Spleen (tissue), 11 donors: ENCODE measurements at regions not wholly inside any gene's neighbourhood (a gene's known extent, or its start where the extent isn't known, plus 50 kb on each side); places are given as distances from the start of the nearest gene placed in this dataset.

Source experiments
- DNase-seq: peaks from one replicate; pipeline ENCODE4 v3.0.0-alpha.2; 2020
- H3K27ac ChIP-seq, 8 donors: fragments of 200-600 bp; sonication (generic) in 7 of 8; 1 replicate in 4 of 8; 2 replicates in 4 of 8; pipeline versions ENCODE4 v1.5.0 to v1.8.0; 2016 to 2021; ENCODE audit warnings: inconsistent platforms in 4 of 8, mild to moderate bottlenecking in 4 of 8, moderate library complexity in 1 of 8
- H3K27me3 ChIP-seq, 7 donors: fragments of 200-600 bp; sonication (generic) in 6 of 7; replicated peaks in 1 of 7; 1 replicate in 4 of 7; 2 replicates in 3 of 7; pipeline versions ENCODE4 v1.5.0 to v1.8.0; 2016 to 2021; ENCODE audit warnings: inconsistent platforms in 3 of 7, mild to moderate bottlenecking in 1 of 7
- H3K36me3 ChIP-seq, 6 donors: fragments of 200-600 bp; sonication (generic) in 5 of 6; 1 replicate in 4 of 6; 2 replicates in 2 of 6; pipeline versions ENCODE4 v1.5.0 to v1.8.0; 2016 to 2021; ENCODE audit warnings: inconsistent platforms in 2 of 6
- H3K4me1 ChIP-seq, 6 donors: fragments of 200-600 bp; sonication (generic) in 5 of 6; 1 replicate in 3 of 6; 2 replicates in 3 of 6; pipeline versions ENCODE4 v1.5.0 to v1.8.0; 2016 to 2021; ENCODE audit warnings: inconsistent platforms in 3 of 6
- H3K4me3 ChIP-seq, 8 donors: fragments of 200-600 bp; sonication (generic) in 7 of 8; 1 replicate in 4 of 8; 2 replicates in 4 of 8; pipeline versions ENCODE4 v1.5.0 to v1.8.0; 2016 to 2021; ENCODE audit warnings: inconsistent platforms in 4 of 8, mild to moderate bottlenecking in 4 of 8, moderate library complexity in 2 of 8
- H3K9me3 ChIP-seq, 8 donors: fragments of 200-600 bp; sonication (generic) in 7 of 8; 1 replicate in 4 of 8; 2 replicates in 4 of 8; pipeline versions ENCODE4 v1.5.0 to v1.8.0; 2016 to 2021; ENCODE audit warnings: inconsistent platforms in 4 of 8
- POLR2A ChIP-seq, 3 donors: fragments of 450-650 bp; IDR thresholded peaks; one replicate each; pipeline ENCODE4 v1.5.1; 2017; ENCODE audit warnings: antibody characterized with exemption in 3 of 3, mild to moderate bottlenecking in 1 of 3
- POLR2AphosphoS5 ChIP-seq, 3 donors: sonication (generic); formaldehyde crosslinking; IDR thresholded peaks; one replicate each; pipeline ENCODE4 v1.5.1; 2017; ENCODE audit warnings: antibody characterized with exemption in 3 of 3
- WGBS, 5 donors: extraction: QIAGEN DNeasy Blood & Tissue Kit in 3 of 5; methylation state at CpG; one replicate each; pipeline versions ENCODE4 v1.1.5 to v1.1.7; 2013 to 2018; 5-methylcytosine and 5-hydroxymethylcytosine counted together
- intact Hi-C: fragments of 100-400 bp; cut with DNase I; formaldehyde crosslinking; loops from one replicate; pipeline ENCODE4 v1.15.0; 2023; ENCODE audit warnings: low total_unique reads
- TF ChIP-seq, protein P1 (sequence below), 11 experiments: fragments of 200-600 bp in 7 of 11; fragments of 450-650 bp in 4 of 11; sonication (generic) in 4 of 11; IDR thresholded peaks in 8 of 11; conservative IDR thresholded peaks in 3 of 11; 1 replicate in 7 of 11; 2 replicates in 4 of 11; pipeline versions ENCODE4 v1.4.0 to v1.8.0; 2016 to 2021; ENCODE audit warnings: antibody characterized with exemption in 11 of 11, inconsistent platforms in 4 of 11, mild to moderate bottlenecking in 1 of 11
- donor health status: healthy with polysubstance abuse.
- donor health status: DM: no; HTN: no; CAD: no; lungs with moderate emphysema.
- donor health status: DM: no; HTN: no; CAD: no.
- donor health status: Bipolar disorder and iron deficiency.
- donor health status: healthy.
- donor health status: DM: no; HTN: no; CAD: no.
- donor health status: DM: yes; HTN: yes; CAD: no.

DNA sequence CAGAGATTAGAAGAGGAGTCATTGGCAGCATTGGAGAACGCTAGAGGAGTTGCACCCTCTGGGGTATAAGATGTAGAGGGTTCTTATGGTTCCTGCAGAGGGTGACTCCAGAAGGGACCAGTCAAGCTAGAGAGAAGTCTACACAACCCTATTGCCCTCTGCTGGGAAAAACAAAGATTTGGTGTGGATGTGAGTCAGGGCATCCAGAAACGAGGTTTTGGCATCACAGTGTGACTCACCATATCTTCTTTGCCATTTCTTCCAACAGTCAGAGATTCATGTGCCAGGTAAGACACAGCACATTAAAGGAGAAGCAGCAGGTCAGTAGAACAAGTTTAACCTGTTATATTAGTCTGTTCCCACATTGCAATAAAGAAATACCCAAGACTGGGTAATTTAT, 598.8 kb downstream of the MAFB start:
- H3K36me3 ChIP-seq, result no peaks in the 10 kb centered on the region
- no peak overlapping the region for H3K4me3 ChIP-seq
- peaks cover 0 to 22% (median 18%) of the 10 kb centered on the region in 8 donors for H3K9me3 ChIP-seq

DNA sequence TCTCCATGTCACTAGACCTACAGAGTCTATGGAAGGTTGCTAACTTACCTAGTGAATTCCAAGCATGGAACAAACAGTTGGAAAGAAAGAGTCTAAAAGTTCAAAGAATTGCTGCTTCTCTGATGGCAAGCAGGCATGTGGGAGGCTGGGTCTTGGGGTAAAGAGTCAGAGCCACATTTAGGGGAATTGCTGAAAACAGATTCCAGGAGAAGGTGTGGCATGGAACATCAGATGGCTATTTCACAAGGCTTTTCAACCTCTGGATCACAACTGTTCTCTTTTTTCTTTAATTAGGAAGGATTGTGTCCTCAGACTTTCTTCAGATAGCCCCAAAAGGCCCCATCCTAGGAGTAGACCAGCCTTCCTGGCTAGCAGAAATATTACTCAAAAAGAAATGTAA, 601.5 kb downstream of the MAFB start:
- H3K4me1 ChIP-seq, result no peaks in the 10 kb centered on the region
- TF ChIP-seq POLR2AphosphoS5 (IDR thresholded peaks at IDR 0.05) (no peak), POLR2A (IDR thresholded peaks at IDR 0.05) (no peak)
- TF ChIP-seq, protein P1, sequence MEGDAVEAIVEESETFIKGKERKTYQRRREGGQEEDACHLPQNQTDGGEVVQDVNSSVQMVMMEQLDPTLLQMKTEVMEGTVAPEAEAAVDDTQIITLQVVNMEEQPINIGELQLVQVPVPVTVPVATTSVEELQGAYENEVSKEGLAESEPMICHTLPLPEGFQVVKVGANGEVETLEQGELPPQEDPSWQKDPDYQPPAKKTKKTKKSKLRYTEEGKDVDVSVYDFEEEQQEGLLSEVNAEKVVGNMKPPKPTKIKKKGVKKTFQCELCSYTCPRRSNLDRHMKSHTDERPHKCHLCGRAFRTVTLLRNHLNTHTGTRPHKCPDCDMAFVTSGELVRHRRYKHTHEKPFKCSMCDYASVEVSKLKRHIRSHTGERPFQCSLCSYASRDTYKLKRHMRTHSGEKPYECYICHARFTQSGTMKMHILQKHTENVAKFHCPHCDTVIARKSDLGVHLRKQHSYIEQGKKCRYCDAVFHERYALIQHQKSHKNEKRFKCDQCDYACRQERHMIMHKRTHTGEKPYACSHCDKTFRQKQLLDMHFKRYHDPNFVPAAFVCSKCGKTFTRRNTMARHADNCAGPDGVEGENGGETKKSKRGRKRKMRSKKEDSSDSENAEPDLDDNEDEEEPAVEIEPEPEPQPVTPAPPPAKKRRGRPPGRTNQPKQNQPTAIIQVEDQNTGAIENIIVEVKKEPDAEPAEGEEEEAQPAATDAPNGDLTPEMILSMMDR (IDR thresholded peaks at IDR 0.05 in 8 of 11, conservative IDR thresholded peaks at IDR 0.05 in 3 of 11), result no peak
- intact Hi-C loops, result no loop called here
- no peaks in the 10 kb centered on the region for H3K27me3 ChIP-seq
- no peaks in the 10 kb centered on the region for H3K36me3 ChIP-seq
- no peak overlapping the region for H3K4me3 ChIP-seq
- H3K27ac ChIP-seq, result no peak overlapping the region
- peaks cover 0 to 16% (median 15%) of the 10 kb centered on the region in 8 donors for H3K9me3 ChIP-seq
- DNase-seq, result no peak

More for the DNA sequence above, 598.8 kb downstream of the MAFB start:
- Histone ChIP-seq H3K27me3 (no peaks in the 10 kb centered on the region), H3K27ac (no peak overlapping the region), H3K4me1 (no peaks in the 10 kb centered on the region)
- WGBS, 5 donors, result 25 to 52% (median 30%) methylated on average over 2 of the region's 2 CpGs
- intact Hi-C loops, result no loop called here
- no peak for DNase-seq
- no peak for TF ChIP-seq POLR2A (IDR thresholded peaks at IDR 0.05)
- TF ChIP-seq, protein P1 (IDR thresholded peaks at IDR 0.05 in 8 of 11, conservative IDR thresholded peaks at IDR 0.05 in 3 of 11), result no peak

DNA sequence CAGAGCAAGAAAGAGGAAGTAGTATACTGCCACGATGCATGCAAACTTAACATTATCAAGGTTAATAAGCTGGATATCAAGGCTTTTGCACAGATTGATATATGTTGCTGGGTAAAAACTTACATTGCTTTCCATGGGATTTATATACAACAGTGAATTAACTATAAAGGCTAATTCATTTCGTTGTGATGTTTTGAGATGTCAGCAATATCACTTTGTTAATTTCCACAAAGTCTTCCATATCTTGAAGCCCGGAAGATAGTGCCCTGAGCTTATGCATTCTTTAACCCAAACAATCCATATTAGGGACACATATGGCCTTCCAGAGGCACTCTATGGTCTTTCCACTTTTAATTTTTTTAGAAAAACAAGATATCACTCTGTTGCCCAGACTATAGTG, 603.5 kb downstream of the MAFB start:
- 74 to 91% (median 77%) methylated on average over 3 of the region's 3 CpGs for WGBS, 5 donors
- H3K36me3 ChIP-seq, result no peaks in the 10 kb centered on the region
- no peak for DNase-seq
- no peak overlapping the region for H3K4me3 ChIP-seq
- H3K27me3 ChIP-seq, result no peaks in the 10 kb centered on the region
- H3K4me1 ChIP-seq, result no peaks in the 10 kb centered on the region
- no peak overlapping the region for H3K27ac ChIP-seq
- H3K9me3 ChIP-seq, result no peaks in the 10 kb centered on the region
- intact Hi-C loops, result no loop called here
- TF ChIP-seq POLR2A (IDR thresholded peaks at IDR 0.05), result no peak
- TF ChIP-seq, protein P1 (IDR thresholded peaks at IDR 0.05 in 8 of 11, conservative IDR thresholded peaks at IDR 0.05 in 3 of 11), result no peak
- no peak for TF ChIP-seq POLR2AphosphoS5 (IDR thresholded peaks at IDR 0.05)

DNA sequence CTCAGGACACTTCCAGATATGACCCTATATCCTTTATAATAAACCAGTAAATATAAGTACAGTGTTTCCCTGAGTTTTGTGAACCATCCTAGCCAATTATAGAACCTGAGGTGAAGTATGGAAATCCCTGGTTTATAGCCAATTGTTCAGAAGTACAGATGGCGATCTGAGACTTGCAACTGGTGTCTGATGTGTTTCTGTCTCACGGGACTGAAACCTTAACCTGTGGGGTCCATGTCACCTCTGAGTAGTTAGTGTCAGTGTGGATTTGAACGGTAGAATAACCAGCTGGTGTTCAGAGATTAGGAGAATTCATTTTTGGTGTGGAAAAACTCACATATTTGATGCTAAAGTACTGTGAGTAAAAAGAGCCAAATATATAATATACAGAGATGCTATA, 606.6 kb downstream of the MAFB start:
- TF ChIP-seq, protein P1 (IDR thresholded peaks at IDR 0.05 in 8 of 11, conservative IDR thresholded peaks at IDR 0.05 in 3 of 11), result no peak
- no peak for TF ChIP-seq POLR2A (IDR thresholded peaks at IDR 0.05)
- TF ChIP-seq POLR2AphosphoS5 (IDR thresholded peaks at IDR 0.05), result no peak
- intact Hi-C loops, result no loop called here
- H3K27ac ChIP-seq, result no peak overlapping the region
- 83 to 90% (median 89%) methylated on average over 3 of the region's 3 CpGs for WGBS, 5 donors
- no peaks in the 10 kb centered on the region for H3K4me1 ChIP-seq
- H3K4me3 ChIP-seq, result no peak overlapping the region
- H3K9me3 ChIP-seq, result no peaks in the 10 kb centered on the region
- DNase-seq, result no peak
- H3K27me3 ChIP-seq, result peaks cover 0 to 4% (median 0%) of the 10 kb centered on the region in 7 donors
- H3K36me3 ChIP-seq, result no peaks in the 10 kb centered on the region
